ENCODE measurements at regions not wholly inside any gene's neighbourhood (a gene's known extent, or its start where the extent isn't known, plus 50 kb on each side); places are given as distances from the start of the nearest gene placed in this dataset.
A peak's percentile ranks its signal among the peaks of the same experiment; 100 is the strongest.

- Histone ChIP-seq H3K23ac (ENCODE audit: low read depth, low read length, poor library complexity) (no peak overlapping the region), H3K14ac (ENCODE audit: low read length) (no peak overlapping the region), H2BK120ac (ENCODE audit: low read depth, low read length) (no peak overlapping the region), H3K27ac (replicated peaks; ENCODE audit: low read length) (no peak overlapping the region), H3K4me3 (ENCODE audit: low read length in 2 of 2) (no peak overlapping the region), H2BK5ac (ENCODE audit: low read length) (no peak overlapping the region), H2AFZ (ENCODE audit: low read length) (no peak overlapping the region), H3K9ac (ENCODE audit: low read depth, low read length, poor library complexity) (no peak overlapping the region), H3K36me3 (replicated peaks in 1 of 2; ENCODE audit: control insufficient read depth in 2 of 2, insufficient read depth in 2 of 2, low read length in 2 of 2) (no peaks in the 10 kb centered on the region), H2BK15ac (ENCODE audit: low read length) (no peak overlapping the region), H3K9me3 (replicated peaks in 1 of 2; ENCODE audit: control insufficient read depth in 2 of 2, insufficient read depth in 1 of 2, low read depth in 1 of 2, low read length in 2 of 2) (no peaks in the 10 kb centered on the region), H2BK12ac (ENCODE audit: low read length) (no peak overlapping the region), H3K79me1 (ENCODE audit: low read depth, low read length) (no peaks in the 10 kb centered on the region), H3K4me2 (ENCODE audit: insufficient read depth, low read length, poor library complexity, severe bottlenecking) (no peak overlapping the region), H3K18ac (ENCODE audit: low read length) (no peak overlapping the region), H4K91ac (ENCODE audit: low read depth, low read length, poor library complexity) (no peak overlapping the region), H4K8ac (ENCODE audit: low read depth, low read length) (no peak overlapping the region), H2AK5ac (ENCODE audit: low read depth, low read length) (no peak overlapping the region), H3K27me3 (ENCODE audit: control insufficient read depth in 3 of 3, insufficient read depth in 3 of 3, low read depth in 1 of 3, low read length in 3 of 3) (peaks cover 0 to 3% (median 0%) of the 10 kb centered on the region in 3 experiments), H3K4me1 (ENCODE audit: control insufficient read depth in 2 of 2, insufficient read depth in 1 of 2, low read depth in 1 of 2, low read length in 2 of 2) (no peaks in the 10 kb centered on the region), H3K4ac (ENCODE audit: low read length) (no peak overlapping the region)
- peak; percentile 45 for DNase-seq (ENCODE audit: low spot score)
These were observed 120.2 kb upstream of the CTTNBP2 start for GRCh38 chr7:117993377-117994003.

- no peak overlapping the region for H3K14ac ChIP-seq (ENCODE audit: low read length)
- H2BK15ac ChIP-seq (ENCODE audit: low read length): no peak overlapping the region
- H3K4ac ChIP-seq (ENCODE audit: low read length): no peak overlapping the region
- H3K27me3 ChIP-seq (ENCODE audit: control insufficient read depth in 3 of 3, insufficient read depth in 3 of 3, low read depth in 1 of 3, low read length in 3 of 3): peaks cover 0 to 3% (median 0%) of the 10 kb centered on the region in 3 experiments
- no peak overlapping the region for H4K91ac ChIP-seq (ENCODE audit: low read depth, low read length, poor library complexity)
- DNase-seq (ENCODE audit: low spot score): no peak
- no peak overlapping the region for H3K27ac ChIP-seq (replicated peaks; ENCODE audit: low read length)
- no peak overlapping the region for H3K23ac ChIP-seq (ENCODE audit: low read depth, low read length, poor library complexity)
- no peak overlapping the region for H3K4me2 ChIP-seq (ENCODE audit: insufficient read depth, low read length, poor library complexity, severe bottlenecking)
- no peak overlapping the region for H2BK12ac ChIP-seq (ENCODE audit: low read length)
- H3K18ac ChIP-seq (ENCODE audit: low read length): no peak overlapping the region
- H3K4me1 ChIP-seq (ENCODE audit: control insufficient read depth in 2 of 2, insufficient read depth in 1 of 2, low read depth in 1 of 2, low read length in 2 of 2): no peaks in the 10 kb centered on the region
- no peak overlapping the region for H2AFZ ChIP-seq (ENCODE audit: low read length)
- H3K79me1 ChIP-seq (ENCODE audit: low read depth, low read length): no peaks in the 10 kb centered on the region
- no peak overlapping the region for H2BK120ac ChIP-seq (ENCODE audit: low read depth, low read length)
- H2AK5ac ChIP-seq (ENCODE audit: low read depth, low read length): no peak overlapping the region
- H2BK5ac ChIP-seq (ENCODE audit: low read length): no peak overlapping the region
- H3K4me3 ChIP-seq (ENCODE audit: low read length in 2 of 2): no peak overlapping the region
- no CpG with 5 or more reads among the region's 8 CpGs for WGBS, 2 donors (ENCODE audit: extremely low coverage in 2 of 2, insufficient read length in 2 of 2, insufficient replicate concordance in 1 of 2)
- no peaks in the 10 kb centered on the region for H3K9me3 ChIP-seq (replicated peaks in 1 of 2; ENCODE audit: control insufficient read depth in 2 of 2, insufficient read depth in 1 of 2, low read depth in 1 of 2, low read length in 2 of 2)
- H3K9ac ChIP-seq (ENCODE audit: low read depth, low read length, poor library complexity): no peak overlapping the region
- no peak overlapping the region for H4K8ac ChIP-seq (ENCODE audit: low read depth, low read length)
- no peaks in the 10 kb centered on the region for H3K36me3 ChIP-seq (replicated peaks in 1 of 2; ENCODE audit: control insufficient read depth in 2 of 2, insufficient read depth in 2 of 2, low read length in 2 of 2)
These were observed 122.8 kb upstream of the CTTNBP2 start for GRCh38 chr7:117995850-117996650.

GRCh38 chr7:117997862-117998825 lies 124.9 kb upstream of the CTTNBP2 start:
- Histone ChIP-seq H3K4ac (ENCODE audit: low read length) (no peak overlapping the region), H2BK5ac (ENCODE audit: low read length) (no peak overlapping the region), H3K79me1 (ENCODE audit: low read depth, low read length) (no peaks in the 10 kb centered on the region), H3K4me3 (ENCODE audit: low read length in 2 of 2) (no peak overlapping the region), H3K9me3 (replicated peaks in 1 of 2; ENCODE audit: control insufficient read depth in 2 of 2, insufficient read depth in 1 of 2, low read depth in 1 of 2, low read length in 2 of 2) (no peaks in the 10 kb centered on the region), H3K14ac (ENCODE audit: low read length) (no peak overlapping the region), H2BK15ac (ENCODE audit: low read length) (no peak overlapping the region), H3K4me1 (ENCODE audit: control insufficient read depth in 2 of 2, insufficient read depth in 1 of 2, low read depth in 1 of 2, low read length in 2 of 2) (no peaks in the 10 kb centered on the region), H3K4me2 (ENCODE audit: insufficient read depth, low read length, poor library complexity, severe bottlenecking) (no peak overlapping the region), H3K18ac (ENCODE audit: low read length) (no peak overlapping the region), H3K27me3 (ENCODE audit: control insufficient read depth in 3 of 3, insufficient read depth in 3 of 3, low read depth in 1 of 3, low read length in 3 of 3) (peaks cover 0 to 3% (median 0%) of the 10 kb centered on the region in 3 experiments), H4K91ac (ENCODE audit: low read depth, low read length, poor library complexity) (no peak overlapping the region), H4K8ac (ENCODE audit: low read depth, low read length) (no peak overlapping the region), H3K36me3 (replicated peaks in 1 of 2; ENCODE audit: control insufficient read depth in 2 of 2, insufficient read depth in 2 of 2, low read length in 2 of 2) (no peaks in the 10 kb centered on the region), H3K23ac (ENCODE audit: low read depth, low read length, poor library complexity) (no peak overlapping the region), H3K9ac (ENCODE audit: low read depth, low read length, poor library complexity) (no peak overlapping the region), H3K27ac (replicated peaks; ENCODE audit: low read length) (no peak overlapping the region), H2BK12ac (ENCODE audit: low read length) (no peak overlapping the region), H2BK120ac (ENCODE audit: low read depth, low read length) (no peak overlapping the region), H2AFZ (ENCODE audit: low read length) (no peak overlapping the region), H2AK5ac (ENCODE audit: low read depth, low read length) (no peak overlapping the region)
- no peak for DNase-seq (ENCODE audit: low spot score)
- WGBS, 2 donors (ENCODE audit: extremely low coverage in 2 of 2, insufficient read length in 2 of 2, insufficient replicate concordance in 1 of 2): no CpG with 5 or more reads among the region's 7 CpGs

Measured in neuronal stem cell (in vitro differentiated cells).